ENCODE measurements at regions not wholly inside any gene's neighbourhood (a gene's known extent, or its start where the extent isn't known, plus 50 kb on each side); places are given as distances from the start of the nearest gene placed in this dataset.
"Not testable (repeated sequence)": the region's sequence is repeated elsewhere in the genome, so short reads cannot be mapped to it uniquely, and the experiment has no call there.

DNA sequence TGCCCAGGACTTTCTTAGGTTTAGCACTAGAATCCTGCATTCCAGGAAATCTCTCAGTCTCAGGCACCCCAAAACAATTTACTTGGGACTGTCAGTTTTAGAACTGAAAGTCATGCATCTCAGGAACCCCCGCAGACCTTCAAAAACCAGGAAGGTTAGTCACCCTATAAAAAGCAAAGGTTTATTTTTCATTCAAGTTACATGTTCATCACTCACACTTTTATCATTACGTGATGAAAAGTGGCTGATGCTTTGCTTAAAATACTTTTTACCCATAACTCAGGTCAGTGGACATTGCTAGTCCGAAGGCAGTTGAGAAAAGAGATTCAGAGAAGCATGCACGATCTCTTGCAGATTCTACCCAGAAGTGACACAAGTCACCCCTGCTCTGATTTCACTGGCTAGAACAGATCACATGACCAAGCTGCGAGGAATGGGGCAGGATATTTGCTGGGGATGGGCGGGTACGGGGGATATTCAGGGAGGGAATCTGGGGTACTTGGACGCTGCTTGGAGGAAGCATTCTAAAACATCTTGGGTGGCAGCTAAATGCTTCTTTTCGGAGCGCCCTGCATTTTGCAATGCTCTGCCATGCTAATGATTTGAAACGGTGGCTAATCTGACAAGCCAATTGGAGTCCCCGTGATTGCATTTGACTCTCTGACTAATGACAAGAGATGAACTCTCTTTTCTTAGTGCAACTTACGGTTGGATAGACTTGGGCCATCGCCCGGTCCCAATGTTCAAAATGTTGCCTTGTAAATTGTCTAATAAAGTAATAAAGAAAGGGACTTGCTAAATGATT lies 110.2 kb downstream of the MIAT start:
- no peaks in the 10 kb centered on the region for H3K27me3 ChIP-seq
- H3K4me3 ChIP-seq = no peak overlapping the region
- intact Hi-C loops (cut with DNase I; ENCODE audit: low total_unique reads) = no loop called here
- H3K4me1 ChIP-seq = no peaks in the 10 kb centered on the region
- H3K27ac ChIP-seq = no peak overlapping the region
- TF ChIP-seq POLR2AphosphoS5 (IDR thresholded peaks at IDR 0.05) (no peak), EP300 (IDR thresholded peaks at IDR 0.05) (no peak)
- H3K36me3 ChIP-seq = peaks cover 0 to 17% (median 0%) of the 10 kb centered on the region in 4 donors
- H3K9me3 ChIP-seq = no peaks in the 10 kb centered on the region
- 86 to 93% (median 91%) methylated on average over 15 of the region's 15 CpGs for WGBS, 5 donors
- DNase-seq = no peak

DNA sequence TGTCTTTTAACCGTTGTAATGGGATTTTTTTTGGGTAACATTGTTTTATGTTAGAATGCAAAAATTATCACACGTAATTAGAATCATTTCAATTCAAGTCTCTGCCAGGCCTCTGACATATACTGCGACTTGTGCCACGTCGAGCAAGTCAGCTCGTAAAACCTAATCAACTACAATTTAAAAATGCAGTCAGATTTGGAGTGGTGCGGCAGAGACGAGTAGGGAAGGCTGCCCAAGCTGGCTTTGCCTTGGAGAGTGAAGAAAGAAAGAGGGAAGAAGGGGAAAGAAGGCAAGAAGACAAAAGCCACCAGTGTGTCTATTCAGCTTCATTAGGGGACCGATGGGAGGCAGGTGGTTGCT lies 110.7 kb downstream of the MIAT start:
- Histone ChIP-seq H3K27me3 (no peaks in the 10 kb centered on the region), H3K4me3 (no peak overlapping the region), H3K36me3 (peaks cover 0 to 17% (median 0%) of the 10 kb centered on the region in 4 donors), H3K9me3 (no peaks in the 10 kb centered on the region), H3K4me1 (no peaks in the 10 kb centered on the region), H3K27ac (no peak overlapping the region)
- TF ChIP-seq, protein P1, sequence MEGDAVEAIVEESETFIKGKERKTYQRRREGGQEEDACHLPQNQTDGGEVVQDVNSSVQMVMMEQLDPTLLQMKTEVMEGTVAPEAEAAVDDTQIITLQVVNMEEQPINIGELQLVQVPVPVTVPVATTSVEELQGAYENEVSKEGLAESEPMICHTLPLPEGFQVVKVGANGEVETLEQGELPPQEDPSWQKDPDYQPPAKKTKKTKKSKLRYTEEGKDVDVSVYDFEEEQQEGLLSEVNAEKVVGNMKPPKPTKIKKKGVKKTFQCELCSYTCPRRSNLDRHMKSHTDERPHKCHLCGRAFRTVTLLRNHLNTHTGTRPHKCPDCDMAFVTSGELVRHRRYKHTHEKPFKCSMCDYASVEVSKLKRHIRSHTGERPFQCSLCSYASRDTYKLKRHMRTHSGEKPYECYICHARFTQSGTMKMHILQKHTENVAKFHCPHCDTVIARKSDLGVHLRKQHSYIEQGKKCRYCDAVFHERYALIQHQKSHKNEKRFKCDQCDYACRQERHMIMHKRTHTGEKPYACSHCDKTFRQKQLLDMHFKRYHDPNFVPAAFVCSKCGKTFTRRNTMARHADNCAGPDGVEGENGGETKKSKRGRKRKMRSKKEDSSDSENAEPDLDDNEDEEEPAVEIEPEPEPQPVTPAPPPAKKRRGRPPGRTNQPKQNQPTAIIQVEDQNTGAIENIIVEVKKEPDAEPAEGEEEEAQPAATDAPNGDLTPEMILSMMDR (IDR thresholded peaks at IDR 0.05) = no peak
- TF ChIP-seq POLR2A (IDR thresholded peaks at IDR 0.05) (no peak), POLR2AphosphoS5 (IDR thresholded peaks at IDR 0.05) (no peak), EP300 (IDR thresholded peaks at IDR 0.05) (no peak)
- intact Hi-C loops (cut with DNase I; ENCODE audit: low total_unique reads) = no loop called here
- DNase-seq = no peak
- 89 to 96% (median 95%) methylated on average over 9 of the region's 9 CpGs for WGBS, 5 donors

DNA sequence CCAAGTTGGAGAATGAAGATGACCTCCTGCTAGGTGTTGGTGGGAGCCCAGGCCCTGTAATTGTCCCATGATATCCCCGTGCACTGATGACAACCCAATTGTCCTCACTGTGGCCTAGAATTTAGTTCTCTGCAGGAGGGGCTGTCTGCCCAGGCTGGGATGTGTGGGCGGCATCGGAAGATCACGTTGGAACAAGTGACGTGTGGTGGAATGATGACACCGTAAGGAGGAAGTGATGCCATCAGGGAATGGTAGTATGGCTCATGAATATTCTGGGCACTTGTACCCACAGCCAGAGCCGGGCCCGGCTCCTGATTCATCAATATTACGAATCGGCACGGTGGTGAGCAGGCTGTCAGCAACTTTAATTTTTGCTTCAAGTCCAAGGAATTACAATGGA lies 111.6 kb downstream of the MIAT start:
- peaks cover 0 to 17% (median under 1%) of the 10 kb centered on the region in 4 donors for H3K36me3 ChIP-seq
- 86 to 94% (median 92%) methylated on average over 11 of the region's 11 CpGs for WGBS, 5 donors
- TF ChIP-seq POLR2AphosphoS5 (IDR thresholded peaks at IDR 0.05) (no peak), POLR2A (IDR thresholded peaks at IDR 0.05) (no peak), EP300 (IDR thresholded peaks at IDR 0.05) (no peak)
- TF ChIP-seq, protein P1 (IDR thresholded peaks at IDR 0.05) = no peak
- no peak overlapping the region for H3K4me3 ChIP-seq
- H3K27me3 ChIP-seq = no peaks in the 10 kb centered on the region
- no peaks in the 10 kb centered on the region for H3K9me3 ChIP-seq
- intact Hi-C loops (cut with DNase I; ENCODE audit: low total_unique reads) = no loop called here
- H3K27ac ChIP-seq = no peak overlapping the region
- no peaks in the 10 kb centered on the region for H3K4me1 ChIP-seq
- DNase-seq = no peak

DNA sequence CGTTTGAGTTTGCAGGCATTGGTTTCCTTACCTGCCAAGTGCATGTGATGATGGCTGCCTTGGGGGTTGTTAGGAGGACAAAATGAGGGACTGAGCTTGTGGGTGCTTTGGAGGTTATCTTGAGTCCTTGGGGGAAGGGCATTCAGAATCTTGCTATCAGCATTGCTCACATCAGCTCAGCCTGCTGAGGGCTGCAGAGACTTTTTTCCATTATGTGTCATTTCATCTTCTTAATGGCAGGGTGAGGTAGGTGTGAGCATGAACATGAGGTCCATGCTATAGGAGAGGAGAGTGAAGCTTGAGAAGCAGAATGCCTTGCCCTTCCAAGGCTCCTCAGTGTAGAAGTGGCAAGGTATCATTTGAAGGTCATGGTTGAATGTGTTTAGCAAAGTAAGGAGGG lies 112.3 kb downstream of the MIAT start:
- H3K27me3 ChIP-seq = no peaks in the 10 kb centered on the region
- peaks cover 0 to 25% (median 5%) of the 10 kb centered on the region in 4 donors for H3K36me3 ChIP-seq
- H3K9me3 ChIP-seq = no peaks in the 10 kb centered on the region
- 56 to 100% (median 74%) methylated on average over 1 of the region's 1 CpG for WGBS, 5 donors
- no peak overlapping the region for H3K27ac ChIP-seq
- TF ChIP-seq, protein P1 (IDR thresholded peaks at IDR 0.05) = no peak
- no peak for TF ChIP-seq POLR2AphosphoS5 (IDR thresholded peaks at IDR 0.05)
- no peak for TF ChIP-seq POLR2A (IDR thresholded peaks at IDR 0.05)
- TF ChIP-seq EP300 (IDR thresholded peaks at IDR 0.05) = no peak
- no peak overlapping the region for H3K4me3 ChIP-seq
- no peak for DNase-seq
- no peaks in the 10 kb centered on the region for H3K4me1 ChIP-seq
- intact Hi-C loops (cut with DNase I; ENCODE audit: low total_unique reads) = no loop called here

DNA sequence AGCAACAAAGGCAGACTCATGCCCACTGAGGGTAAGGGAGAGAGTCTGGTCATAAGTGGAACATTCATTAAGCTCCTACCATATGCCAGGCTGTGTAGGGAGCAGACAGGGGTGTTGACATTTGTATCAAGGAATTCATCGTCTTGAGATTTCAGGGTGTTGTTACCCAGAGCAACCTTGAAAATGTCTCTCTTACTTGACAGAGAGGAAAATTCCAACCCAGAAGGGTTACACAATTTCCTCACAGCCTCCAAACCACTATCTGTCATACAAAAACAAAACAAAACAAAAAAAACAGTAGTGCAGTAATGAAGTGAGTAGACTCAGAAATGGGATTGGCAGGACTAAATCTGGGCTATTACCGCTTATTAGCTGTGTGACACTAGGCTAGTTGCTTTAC lies 113.2 kb downstream of the MIAT start:
- H3K9me3 ChIP-seq = no peaks in the 10 kb centered on the region
- peaks cover 0 to 32% (median 14%) of the 10 kb centered on the region in 4 donors for H3K36me3 ChIP-seq
- 61 to 80% (median 72%) methylated on average over 2 of the region's 2 CpGs for WGBS, 5 donors
- H3K4me1 ChIP-seq = no peaks in the 10 kb centered on the region
- intact Hi-C loops (cut with DNase I; ENCODE audit: low total_unique reads) = no loop called here
- DNase-seq = no peak
- no peak overlapping the region for H3K4me3 ChIP-seq
- TF ChIP-seq POLR2A (IDR thresholded peaks at IDR 0.05) = no peak
- no peaks in the 10 kb centered on the region for H3K27me3 ChIP-seq
- no peak overlapping the region for H3K27ac ChIP-seq

DNA sequence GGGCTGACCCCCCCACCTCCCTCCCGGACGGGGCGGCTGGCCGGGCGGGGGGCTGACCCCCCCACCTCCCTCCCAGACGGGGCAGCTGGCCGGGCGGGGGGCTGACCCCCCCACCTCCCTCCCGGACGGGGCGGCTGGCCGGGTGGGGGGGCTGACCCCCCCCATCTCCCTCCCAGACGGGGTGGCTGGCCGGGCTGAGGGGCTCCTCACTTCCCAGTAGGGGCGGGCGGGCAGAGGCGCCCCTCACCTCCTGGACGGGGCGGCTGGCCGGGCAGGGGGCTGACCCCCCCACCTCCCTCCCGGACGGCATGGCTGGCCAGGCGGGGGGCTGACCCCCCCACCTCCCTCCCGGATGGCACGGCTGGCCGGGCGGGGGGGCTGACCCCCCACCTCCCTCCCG lies 115.7 kb downstream of the MIAT start:
- H3K4me1 ChIP-seq; H3K27ac ChIP-seq; DNase-seq; intact Hi-C loops (cut with DNase I; ENCODE audit: low total_unique reads); H3K4me3 ChIP-seq; H3K9me3 ChIP-seq; H3K27me3 ChIP-seq: not testable (repeated sequence)
- 93 to 96% methylated on average over 6 to 7 of the region's 28 CpGs; no CpG with 5 or more reads in 3 of the 5 donors for WGBS, 5 donors
- peaks cover 0 to 41% (median 32%) of the 10 kb centered on the region in 4 donors for H3K36me3 ChIP-seq

All from stomach (tissue), 8 donors.